IPS-18c (cell line): ENCODE measurements at regions not wholly inside any gene's neighbourhood (a gene's known extent, or its start where the extent isn't known, plus 50 kb on each side); places are given as distances from the start of the nearest gene placed in this dataset.
"Not testable (repeated sequence)": the region's sequence is repeated elsewhere in the genome, so short reads cannot be mapped to it uniquely, and the experiment has no call there.

Source experiments
- H3K4me3 ChIP-seq: 2 replicates; pipeline ENCODE4 v1.7.0; 2013; ENCODE audit warnings: low read depth, mild to moderate bottlenecking, low read length, moderate library complexity; ENCODE audit not compliant: insufficient read depth
- H3K9me3 ChIP-seq: one replicate; pipeline ENCODE4 v1.6.1; 2013; ENCODE audit warnings: mild to moderate bottlenecking, low read length, moderate library complexity; ENCODE audit not compliant: control insufficient read depth, insufficient read depth

DNA sequence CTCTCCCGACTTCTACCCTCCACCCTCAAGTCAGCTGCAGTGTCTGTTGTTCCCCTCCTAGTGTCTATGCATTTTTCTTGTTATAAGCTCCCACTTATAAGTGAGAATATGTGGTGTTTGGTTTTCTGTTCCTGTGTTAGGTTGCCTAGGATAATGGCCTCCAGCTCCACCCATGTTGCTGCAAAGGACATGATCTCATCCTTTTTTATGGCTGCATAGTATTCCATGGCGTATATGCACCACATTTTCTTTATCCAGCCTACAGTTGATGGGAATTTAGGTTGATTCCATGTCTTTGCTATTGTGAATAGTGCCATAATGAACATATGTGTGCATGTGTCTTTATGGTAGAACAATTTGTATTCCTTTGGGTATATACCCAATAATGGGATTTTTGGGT is 80.7 kb downstream of the SPTSSA start:
- not testable (repeated sequence) for H3K9me3 ChIP-seq

GRCh38 chr14:34380471-34380845 is 81.6 kb downstream of the SPTSSA start:
- Histone ChIP-seq H3K4me3 (no peak overlapping the region), H3K9me3 (no peaks in the 10 kb centered on the region)

More for the DNA sequence above, 80.7 kb downstream of the SPTSSA start:
- H3K4me3 ChIP-seq: not testable (repeated sequence)

- Histone ChIP-seq H3K9me3 (no peaks in the 10 kb centered on the region), H3K4me3 (no peak overlapping the region)
These were observed 82.1 kb downstream of the SPTSSA start for GRCh38 chr14:34379816-34380470.

GRCh38 chr14:34376649-34377267 is 85.3 kb downstream of the SPTSSA start:
- H3K9me3 ChIP-seq: no peaks in the 10 kb centered on the region
- H3K4me3 ChIP-seq: no peak overlapping the region

GRCh38 chr14:34374998-34375740 is 86.9 kb downstream of the SPTSSA start:
- no peaks in the 10 kb centered on the region for H3K9me3 ChIP-seq
- H3K4me3 ChIP-seq: no peak overlapping the region

DNA sequence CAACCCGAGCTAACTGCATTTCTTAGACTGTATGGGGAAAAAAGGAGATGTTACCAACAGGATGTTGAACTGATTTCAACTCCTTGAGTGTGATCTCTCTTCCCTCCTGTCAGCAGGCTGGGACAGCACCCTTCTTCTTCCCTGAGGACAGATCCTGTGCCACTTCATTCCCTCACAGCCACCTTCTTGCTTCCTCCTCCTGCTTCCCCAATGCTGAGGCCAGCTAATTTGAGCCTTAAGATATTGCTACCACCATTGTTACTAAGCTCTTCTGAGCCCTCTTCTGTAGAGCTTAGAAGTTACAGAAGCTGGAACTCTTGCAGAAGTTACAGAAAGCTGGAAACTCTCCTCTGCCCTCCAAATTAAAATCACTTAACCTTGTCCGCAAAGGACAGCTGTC is 88.8 kb downstream of the SPTSSA start:
- Histone ChIP-seq H3K9me3 (no peaks in the 10 kb centered on the region), H3K4me3 (no peak overlapping the region)

GRCh38 chr14:34372786-34373185 is 89.3 kb downstream of the SPTSSA start:
- H3K9me3 ChIP-seq: no peaks in the 10 kb centered on the region
- H3K4me3 ChIP-seq: no peak overlapping the region

GRCh38 chr14:34369648-34370030 is 92.4 kb downstream of the SPTSSA start:
- H3K4me3 ChIP-seq: no peak overlapping the region

GRCh38 chr14:34368971-34369647 is 92.9 kb downstream of the SPTSSA start:
- Histone ChIP-seq H3K9me3 (no peaks in the 10 kb centered on the region), H3K4me3 (no peak overlapping the region)

More at GRCh38 chr14:34369648-34370030, 92.4 kb downstream of the SPTSSA start:
- no peaks in the 10 kb centered on the region for H3K9me3 ChIP-seq

GRCh38 chr14:34368115-34368970 is 93.7 kb downstream of the SPTSSA start:
- Histone ChIP-seq H3K4me3 (no peak overlapping the region), H3K9me3 (no peaks in the 10 kb centered on the region)

- Histone ChIP-seq H3K4me3 (no peak overlapping the region), H3K9me3 (no peaks in the 10 kb centered on the region)
These were observed 96.6 kb downstream of the SPTSSA start for GRCh38 chr14:34365309-34365915.

DNA sequence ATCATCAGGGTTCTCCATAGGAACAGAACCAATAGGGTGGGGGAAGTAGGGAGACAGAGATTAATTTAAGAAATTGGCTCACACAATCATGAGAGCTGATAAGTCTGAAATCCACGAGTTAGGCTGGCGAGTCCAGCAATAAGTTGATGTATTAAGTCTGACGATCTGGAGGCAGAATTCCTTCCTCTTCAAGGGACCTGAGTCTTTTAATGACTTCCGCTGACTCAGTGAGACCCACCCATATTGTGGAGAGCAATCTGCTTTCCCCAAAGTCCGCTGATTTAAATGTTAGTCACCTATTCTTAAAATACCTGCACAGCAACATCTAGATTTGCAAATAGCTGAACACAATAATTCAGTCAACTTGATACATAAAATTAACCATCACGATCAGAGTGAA is 97.8 kb downstream of the SPTSSA start:
- Histone ChIP-seq H3K9me3 (no peaks in the 10 kb centered on the region), H3K4me3 (no peak overlapping the region)

DNA sequence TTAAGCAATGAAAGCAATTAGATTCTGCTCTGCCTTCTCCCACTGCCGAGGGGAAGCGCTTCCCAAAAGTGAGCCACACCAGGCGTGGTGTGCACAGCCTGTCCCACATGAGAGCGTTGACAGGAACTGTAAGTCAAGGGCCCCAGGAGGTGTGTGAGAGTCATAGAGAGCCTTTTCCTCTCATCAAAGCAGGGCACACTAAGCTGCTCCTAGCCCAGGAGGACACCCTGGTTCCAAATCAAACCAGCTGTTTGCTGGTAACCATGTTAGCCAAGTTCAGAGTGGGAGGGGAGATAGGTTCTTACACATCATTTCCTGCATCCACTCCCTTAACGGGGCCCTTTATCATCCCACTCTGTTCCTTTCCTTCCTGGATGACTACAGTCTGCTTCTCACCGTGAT is 98.3 kb downstream of the SPTSSA start:
- no peaks in the 10 kb centered on the region for H3K9me3 ChIP-seq
- no peak overlapping the region for H3K4me3 ChIP-seq

GRCh38 chr14:34362641-34363251 is 99.3 kb downstream of the SPTSSA start:
- no peaks in the 10 kb centered on the region for H3K9me3 ChIP-seq
- H3K4me3 ChIP-seq: no peak overlapping the region

- no peak overlapping the region for H3K4me3 ChIP-seq
- no peaks in the 10 kb centered on the region for H3K9me3 ChIP-seq
These were observed 100.5 kb downstream of the SPTSSA start for GRCh38 chr14:34361504-34362011.

DNA sequence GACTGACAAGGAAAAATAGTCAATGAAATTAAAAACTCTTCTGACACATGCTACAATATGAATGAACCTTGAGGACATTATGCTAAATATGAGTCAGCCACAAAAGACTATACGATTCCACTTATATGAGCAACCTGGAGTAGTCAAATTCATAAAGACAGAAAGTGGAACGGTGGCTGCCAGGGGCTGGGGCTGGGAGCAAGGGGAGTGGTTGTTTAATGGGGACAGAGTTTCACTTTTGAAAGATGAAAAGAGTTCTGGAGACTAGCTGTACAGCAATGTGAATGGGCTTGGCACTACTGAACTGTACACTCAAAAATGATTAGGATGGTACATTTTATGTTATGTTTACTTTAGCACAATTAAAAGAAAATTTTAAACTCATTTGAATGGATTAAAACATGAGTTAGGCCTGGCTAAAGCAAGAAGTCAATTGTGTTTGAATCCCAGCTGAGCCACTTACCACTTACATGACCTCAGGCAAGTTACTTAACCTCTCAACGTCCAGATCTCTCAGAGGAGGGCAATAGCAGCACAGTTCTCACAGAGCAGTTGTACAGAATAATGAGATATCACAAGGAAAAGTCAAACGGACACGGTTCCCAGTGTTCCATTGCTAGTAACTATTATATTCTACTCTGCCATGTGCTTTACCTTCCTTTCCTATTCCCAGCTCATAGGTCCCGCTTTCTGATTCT is 102.5 kb downstream of the SPTSSA start:
- H3K4me3 ChIP-seq: no peak overlapping the region
- no peaks in the 10 kb centered on the region for H3K9me3 ChIP-seq
